PC-3 (cell line): ENCODE measurements at regions not wholly inside any gene's neighbourhood (a gene's known extent, or its start where the extent isn't known, plus 50 kb on each side); places are given as distances from the start of the nearest gene placed in this dataset.

Experiments used
- CTCF ChIP-seq: fragments of 300-600 bp; sonication (generic); conservative IDR thresholded peaks from 2 replicates; pipeline ENCODE4 v1.5.1; 2017; ENCODE audit warnings: antibody characterized with exemption, low read depth, mild to moderate bottlenecking, low read length
- EZH2phosphoT487 ChIP-seq: fragments of 300-600 bp; sonication (generic); IDR thresholded peaks from 2 replicates; pipeline ENCODE4 v1.6.1; 2018; ENCODE audit warnings: mild to moderate bottlenecking, antibody characterized with exemption, low read length, borderline replicate concordance

GRCh38 chr6:110554966-110555460 lies 78.6 kb upstream of the SLC22A16 start:
- TF ChIP-seq CTCF (no peak), EZH2phosphoT487 (no peak)
